ENCODE measurements at regions not wholly inside any gene's neighbourhood (a gene's known extent, or its start where the extent isn't known, plus 50 kb on each side); places are given as distances from the start of the nearest gene placed in this dataset.

DNA sequence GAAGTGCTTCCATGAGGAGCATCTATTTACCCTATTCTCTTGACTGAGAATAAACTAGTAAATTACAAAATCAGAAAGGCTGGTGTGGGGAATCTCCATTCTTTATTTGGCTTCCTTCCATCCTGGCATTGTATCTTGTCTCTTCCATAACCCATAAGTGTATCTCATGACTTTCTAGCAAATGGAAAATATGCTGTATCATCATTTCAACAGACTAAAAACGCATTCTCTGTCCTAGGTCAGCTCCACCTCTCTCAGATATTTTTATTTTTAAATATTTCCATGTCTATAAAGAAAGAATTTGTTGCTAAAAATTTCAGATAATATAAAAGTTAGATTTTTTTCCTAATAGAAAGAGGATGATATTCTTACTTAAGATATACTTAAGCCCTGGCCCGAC is 154.2 kb upstream of the MYO16 start:
- Histone ChIP-seq H3K4me1 (ENCODE audit: control insufficient read depth, extremely low read depth, insufficient read depth, low read length) (no peaks in the 10 kb centered on the region), H2AFZ (ENCODE audit: low read depth, low read length) (no peak overlapping the region), H3K4me2 (ENCODE audit: insufficient read depth, low read length) (no peak overlapping the region), H3K36me3 (ENCODE audit: control insufficient read depth in 2 of 2, extremely low read depth in 1 of 2, insufficient read depth in 2 of 2, low read length in 2 of 2) (no peaks in the 10 kb centered on the region), H3K9me1 (replicated peaks; ENCODE audit: control insufficient read depth, extremely low read depth, insufficient read depth, low read length) (no peaks in the 10 kb centered on the region), H3K27me3 (ENCODE audit: control insufficient read depth in 2 of 2, insufficient read depth in 2 of 2, low read length in 2 of 2) (no peaks in the 10 kb centered on the region), H3K4me3 (replicated peaks in 1 of 3; ENCODE audit: insufficient read depth in 1 of 3, low read depth in 1 of 3, low read length in 3 of 3) (no peak overlapping the region), H3K79me2 (ENCODE audit: control insufficient read depth, insufficient read depth, low read length) (no peaks in the 10 kb centered on the region), H3K9ac (replicated peaks; ENCODE audit: extremely low read depth, insufficient read depth, low read length) (no peak overlapping the region), H3K9me3 (replicated peaks; ENCODE audit: control insufficient read depth, insufficient read depth, low read length) (peaks cover 3% of the 10 kb centered on the region), H4K20me1 (replicated peaks; ENCODE audit: control insufficient read depth, extremely low read depth, insufficient read depth, low read length) (no peaks in the 10 kb centered on the region), H3K27ac (ENCODE audit: insufficient read depth, low read depth, low read length) (no peak overlapping the region)
- no peak for TF ChIP-seq EZH2 (IDR thresholded peaks at IDR 0.05; ENCODE audit: borderline replicate concordance, low read depth, low read length, severe bottlenecking)
- no peak for TF ChIP-seq GATA2 (IDR thresholded peaks at IDR 0.05; ENCODE audit: insufficient read depth, insufficient read length, low read depth, low read length)
- no peak for TF ChIP-seq POLR2AphosphoS5 (IDR thresholded peaks at IDR 0.05; ENCODE audit: insufficient read depth, low read depth, low read length)
- TF ChIP-seq FOS (IDR thresholded peaks at IDR 0.05; ENCODE audit: borderline replicate concordance, insufficient read depth, low read length): no peak
- TF ChIP-seq, protein P1, sequence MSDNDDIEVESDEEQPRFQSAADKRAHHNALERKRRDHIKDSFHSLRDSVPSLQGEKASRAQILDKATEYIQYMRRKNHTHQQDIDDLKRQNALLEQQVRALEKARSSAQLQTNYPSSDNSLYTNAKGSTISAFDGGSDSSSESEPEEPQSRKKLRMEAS (IDR thresholded peaks at IDR 0.05; ENCODE audit: insufficient read depth, insufficient read length): no peak
- no peak for TF ChIP-seq MYC (IDR thresholded peaks at IDR 0.05; ENCODE audit: low read depth, low read length)
- TF ChIP-seq POLR2A (IDR thresholded peaks at IDR 0.05; ENCODE audit: low read depth, low read length): no peak
- TF ChIP-seq JUN (IDR thresholded peaks at IDR 0.05; ENCODE audit: borderline replicate concordance, insufficient read depth, insufficient read length, low read depth): no peak
- TF ChIP-seq, protein P2, sequence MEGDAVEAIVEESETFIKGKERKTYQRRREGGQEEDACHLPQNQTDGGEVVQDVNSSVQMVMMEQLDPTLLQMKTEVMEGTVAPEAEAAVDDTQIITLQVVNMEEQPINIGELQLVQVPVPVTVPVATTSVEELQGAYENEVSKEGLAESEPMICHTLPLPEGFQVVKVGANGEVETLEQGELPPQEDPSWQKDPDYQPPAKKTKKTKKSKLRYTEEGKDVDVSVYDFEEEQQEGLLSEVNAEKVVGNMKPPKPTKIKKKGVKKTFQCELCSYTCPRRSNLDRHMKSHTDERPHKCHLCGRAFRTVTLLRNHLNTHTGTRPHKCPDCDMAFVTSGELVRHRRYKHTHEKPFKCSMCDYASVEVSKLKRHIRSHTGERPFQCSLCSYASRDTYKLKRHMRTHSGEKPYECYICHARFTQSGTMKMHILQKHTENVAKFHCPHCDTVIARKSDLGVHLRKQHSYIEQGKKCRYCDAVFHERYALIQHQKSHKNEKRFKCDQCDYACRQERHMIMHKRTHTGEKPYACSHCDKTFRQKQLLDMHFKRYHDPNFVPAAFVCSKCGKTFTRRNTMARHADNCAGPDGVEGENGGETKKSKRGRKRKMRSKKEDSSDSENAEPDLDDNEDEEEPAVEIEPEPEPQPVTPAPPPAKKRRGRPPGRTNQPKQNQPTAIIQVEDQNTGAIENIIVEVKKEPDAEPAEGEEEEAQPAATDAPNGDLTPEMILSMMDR (IDR thresholded peaks at IDR 0.05; ENCODE audit: extremely low read depth in 1 of 2, insufficient read depth in 1 of 2, low read depth in 1 of 2, low read length in 2 of 2): no peak
- CTCF ChIA-PET: no interaction called here
- BruUV-seq (replicated peaks): no TSS peak
- FAIRE-seq: no peak
- no peak for DNase-seq (ENCODE audit: low read depth, low spot score)
- POLR2A ChIA-PET: no interaction called here
- dilution Hi-C loops (cut with MboI; ENCODE audit: extremely low pct_ligation_motif_present, low sequenced_read_pairs): no loop called here
- intact Hi-C loops (cut with micrococcal nuclease): no loop called here
